ES-I3 (cell line): ENCODE measurements at regions not wholly inside any gene's neighbourhood (a gene's known extent, or its start where the extent isn't known, plus 50 kb on each side); places are given as distances from the start of the nearest gene placed in this dataset.

Source experiments
- H3K36me3 ChIP-seq: 2 replicates; pipeline ENCODE4 v1.6.1; 2013; ENCODE audit warnings: mild to moderate bottlenecking, low read length, control low read depth, moderate library complexity; ENCODE audit not compliant: insufficient read depth
- H3K4me1 ChIP-seq: 2 replicates; pipeline ENCODE4 v1.6.1; 2013; ENCODE audit warnings: mild to moderate bottlenecking, control low read depth, low read length; ENCODE audit not compliant: insufficient read depth
- H3K9ac ChIP-seq: 2 replicates; pipeline ENCODE4 v1.6.1; 2013; ENCODE audit warnings: low read depth, mild to moderate bottlenecking, low read length, moderate library complexity
- H3K9me3 ChIP-seq: 2 replicates; pipeline ENCODE4 v1.6.1; 2013; ENCODE audit warnings: mild to moderate bottlenecking, low read length, moderate library complexity; ENCODE audit not compliant: control insufficient read depth, insufficient read depth

GRCh38 chr18:73719611-73720010 is 428.0 kb downstream of the FBXO15 start:
- no peak overlapping the region for H3K9ac ChIP-seq

DNA sequence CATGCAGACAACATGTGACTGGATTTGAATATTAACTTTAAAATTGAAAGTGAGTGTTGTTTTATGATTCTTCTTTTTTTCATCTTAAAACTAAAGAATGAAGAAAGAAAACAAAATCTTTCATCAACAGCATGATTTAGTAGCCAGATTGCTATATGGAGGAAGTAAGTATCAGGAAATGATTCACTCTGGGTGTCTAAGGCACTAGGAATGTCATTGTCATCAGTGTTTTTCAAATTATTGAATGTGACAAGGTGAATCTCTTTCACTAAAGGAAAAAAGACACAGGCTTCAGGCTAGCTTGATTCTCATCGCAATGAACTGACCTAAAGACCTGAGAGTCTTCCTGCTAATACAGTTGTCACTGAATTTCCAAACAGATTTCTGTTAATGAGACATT is 430.1 kb downstream of the FBXO15 start:
- no peaks in the 10 kb centered on the region for H3K4me1 ChIP-seq
- H3K9me3 ChIP-seq: no peaks in the 10 kb centered on the region
- H3K9ac ChIP-seq: no peak overlapping the region
- H3K36me3 ChIP-seq: no peaks in the 10 kb centered on the region

More at GRCh38 chr18:73719611-73720010, 428.0 kb downstream of the FBXO15 start:
- Histone ChIP-seq H3K4me1 (no peaks in the 10 kb centered on the region), H3K36me3 (no peaks in the 10 kb centered on the region), H3K9me3 (no peaks in the 10 kb centered on the region)

GRCh38 chr18:73715210-73715670 is 432.4 kb downstream of the FBXO15 start:
- Histone ChIP-seq H3K4me1 (no peaks in the 10 kb centered on the region), H3K9me3 (no peaks in the 10 kb centered on the region), H3K9ac (no peak overlapping the region), H3K36me3 (no peaks in the 10 kb centered on the region)

- Histone ChIP-seq H3K9me3 (no peaks in the 10 kb centered on the region), H3K4me1 (no peaks in the 10 kb centered on the region), H3K36me3 (no peaks in the 10 kb centered on the region), H3K9ac (no peak overlapping the region)
Measured at GRCh38 chr18:73714466-73714865, 433.2 kb downstream of the FBXO15 start.

DNA sequence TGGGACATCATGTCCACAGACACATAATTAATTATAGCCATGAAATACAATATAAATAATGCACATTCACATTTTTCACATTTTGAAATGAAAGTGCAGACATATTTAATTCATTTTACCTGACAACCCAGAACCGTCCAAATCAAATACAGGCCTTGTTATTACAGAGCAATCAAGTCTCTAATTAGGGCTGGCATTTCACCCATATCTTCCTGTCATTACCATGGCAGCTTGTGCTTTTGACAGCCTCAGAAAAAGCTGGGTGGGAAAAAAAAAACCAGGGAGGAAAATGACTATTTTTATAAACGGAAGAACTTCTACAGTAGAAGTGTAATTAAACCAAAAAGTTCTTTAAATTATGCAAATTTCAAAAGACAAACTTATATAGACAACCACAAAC is 436.4 kb downstream of the FBXO15 start:
- Histone ChIP-seq H3K9ac (no peak overlapping the region), H3K36me3 (no peaks in the 10 kb centered on the region), H3K9me3 (no peaks in the 10 kb centered on the region), H3K4me1 (no peaks in the 10 kb centered on the region)

DNA sequence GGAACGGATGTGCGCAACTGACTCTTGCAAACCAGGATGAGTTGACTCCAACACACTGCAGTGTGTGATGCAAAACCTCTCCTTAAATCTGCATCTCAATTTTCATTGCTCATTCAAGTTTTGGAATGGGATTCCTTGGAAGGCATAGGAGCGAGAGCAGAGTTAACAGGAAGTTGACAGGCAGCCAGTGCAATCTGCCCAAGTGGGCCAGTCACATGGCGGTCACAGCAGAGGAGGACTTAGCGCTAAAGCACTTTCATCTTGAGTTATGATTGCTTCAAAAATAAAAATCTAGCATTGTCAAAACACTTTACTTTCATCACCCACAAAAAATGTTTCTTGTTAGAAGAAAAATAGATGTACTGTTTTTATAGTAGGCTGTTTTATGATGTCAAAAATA is 439.0 kb downstream of the FBXO15 start:
- H3K36me3 ChIP-seq: no peaks in the 10 kb centered on the region
- no peak overlapping the region for H3K9ac ChIP-seq
- no peaks in the 10 kb centered on the region for H3K9me3 ChIP-seq
- no peaks in the 10 kb centered on the region for H3K4me1 ChIP-seq

DNA sequence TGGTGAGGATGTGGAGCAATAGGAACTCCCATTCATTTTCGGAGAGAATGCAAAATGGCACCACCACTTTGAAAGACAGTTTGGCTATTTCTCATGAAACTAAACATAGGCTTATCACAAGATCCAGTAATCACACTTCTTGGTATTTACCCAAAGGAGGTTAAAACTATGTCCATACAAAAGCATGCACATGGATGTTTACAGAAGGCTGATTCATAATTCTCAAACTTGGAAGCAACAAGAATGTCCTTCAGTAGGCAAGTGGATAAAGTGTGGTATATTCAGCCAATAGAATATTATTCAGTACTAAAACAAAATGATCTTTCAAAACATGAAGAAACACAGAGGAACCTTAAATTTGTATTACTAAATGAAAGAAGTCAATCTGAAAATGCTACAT is 440.6 kb downstream of the FBXO15 start:
- H3K9me3 ChIP-seq: no peaks in the 10 kb centered on the region
- no peak overlapping the region for H3K9ac ChIP-seq
- H3K4me1 ChIP-seq: no peaks in the 10 kb centered on the region
- H3K36me3 ChIP-seq: no peaks in the 10 kb centered on the region

DNA sequence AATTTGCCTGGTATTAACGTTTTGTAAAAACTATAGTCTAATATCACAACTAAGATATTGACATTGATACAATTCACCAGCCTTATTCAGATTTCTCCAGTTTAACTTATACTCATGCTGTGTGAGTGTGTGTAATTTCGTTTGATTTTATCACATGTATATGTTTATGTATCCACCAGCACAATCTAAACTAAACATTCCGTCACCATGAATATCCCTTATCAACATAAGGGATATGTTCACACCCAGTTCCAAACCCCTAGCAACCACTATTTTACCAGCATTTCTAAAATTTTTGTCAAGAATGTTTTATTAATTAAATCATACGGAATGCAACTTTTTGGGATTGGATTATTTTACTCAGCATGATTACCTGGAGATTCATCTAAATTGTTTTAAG is 450.3 kb downstream of the FBXO15 start:
- H3K36me3 ChIP-seq: no peaks in the 10 kb centered on the region
- H3K9ac ChIP-seq: no peak overlapping the region
- H3K4me1 ChIP-seq: no peaks in the 10 kb centered on the region
- H3K9me3 ChIP-seq: no peaks in the 10 kb centered on the region

GRCh38 chr18:73696698-73697097 is 450.9 kb downstream of the FBXO15 start:
- Histone ChIP-seq H3K9me3 (no peaks in the 10 kb centered on the region), H3K4me1 (no peaks in the 10 kb centered on the region), H3K36me3 (no peaks in the 10 kb centered on the region), H3K9ac (no peak overlapping the region)

- Histone ChIP-seq H3K36me3 (no peaks in the 10 kb centered on the region), H3K9ac (no peak overlapping the region), H3K4me1 (no peaks in the 10 kb centered on the region), H3K9me3 (no peaks in the 10 kb centered on the region)
Measured at GRCh38 chr18:73696171-73696570, 451.5 kb downstream of the FBXO15 start.

GRCh38 chr18:73693091-73693490 is 454.5 kb downstream of the FBXO15 start:
- Histone ChIP-seq H3K4me1 (peaks cover 13% of the 10 kb centered on the region; the same call in 1 of the 2 replicates), H3K9me3 (no peaks in the 10 kb centered on the region), H3K36me3 (no peaks in the 10 kb centered on the region), H3K9ac (no peak overlapping the region)

- H3K4me1 ChIP-seq: peaks cover 13% of the 10 kb centered on the region; the same call in 1 of the 2 replicates
- H3K9ac ChIP-seq: no peak overlapping the region
- no peaks in the 10 kb centered on the region for H3K36me3 ChIP-seq
- no peaks in the 10 kb centered on the region for H3K9me3 ChIP-seq
Measured at GRCh38 chr18:73691624-73692023, 456.0 kb downstream of the FBXO15 start.

DNA sequence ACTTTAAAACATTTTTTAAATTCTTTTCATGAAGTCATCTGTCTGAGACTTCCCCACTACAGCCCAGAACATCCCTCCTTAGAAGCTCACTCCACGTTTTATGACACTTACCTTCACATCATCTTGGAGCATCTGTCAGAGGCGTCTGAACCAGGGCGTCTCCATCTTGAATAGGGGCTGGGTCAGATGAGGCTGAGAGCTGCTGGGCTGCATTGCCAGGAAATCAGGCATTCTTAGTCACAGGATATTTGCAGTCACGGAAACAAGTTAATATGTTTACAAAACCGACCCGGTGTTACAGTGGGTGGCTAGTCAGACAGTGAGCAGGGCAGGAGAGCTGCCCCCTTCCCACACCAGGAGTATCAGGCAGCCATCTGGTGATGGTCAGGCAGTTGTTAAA is 456.5 kb downstream of the FBXO15 start:
- Histone ChIP-seq H3K36me3 (no peaks in the 10 kb centered on the region), H3K9me3 (no peaks in the 10 kb centered on the region), H3K9ac (no peak overlapping the region), H3K4me1 (peaks cover 13% of the 10 kb centered on the region; the same call in 1 of the 2 replicates)

DNA sequence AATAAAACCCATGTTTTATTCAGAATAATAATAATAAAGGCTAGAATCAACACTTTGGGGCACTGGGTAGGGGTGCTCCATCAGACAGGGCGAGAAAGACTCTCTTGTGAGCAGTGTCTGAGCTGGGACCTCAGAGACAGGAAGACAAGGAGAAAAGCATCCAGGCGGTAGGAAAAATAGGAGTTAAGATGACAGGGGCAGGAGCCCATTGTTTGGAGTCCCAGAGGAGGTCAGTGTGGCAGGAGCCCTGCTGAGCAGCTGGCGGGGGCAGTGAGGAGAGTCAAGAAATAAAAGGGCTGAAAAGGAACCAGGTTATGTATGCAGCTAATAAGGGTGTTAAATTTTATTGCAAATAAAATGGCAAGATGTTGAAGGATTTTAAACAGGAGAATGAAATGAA is 457.4 kb downstream of the FBXO15 start:
- H3K36me3 ChIP-seq: no peaks in the 10 kb centered on the region
- H3K4me1 ChIP-seq: peaks cover 13% of the 10 kb centered on the region; the same call in 1 of the 2 replicates
- no peak overlapping the region for H3K9ac ChIP-seq
- H3K9me3 ChIP-seq: no peaks in the 10 kb centered on the region

- Histone ChIP-seq H3K9me3 (no peaks in the 10 kb centered on the region), H3K9ac (no peak overlapping the region), H3K4me1 (peaks cover 13% of the 10 kb centered on the region; the same call in 1 of the 2 replicates), H3K36me3 (no peaks in the 10 kb centered on the region)
Measured at GRCh38 chr18:73688851-73689711, 458.6 kb downstream of the FBXO15 start.
